NOMO-1 treated with dmso at 0.1 percent for 144 hours (cell line): ENCODE measurements at regions not wholly inside any gene's neighbourhood (a gene's known extent, or its start where the extent isn't known, plus 50 kb on each side); places are given as distances from the start of the nearest gene placed in this dataset.

Source experiments
- DNase-seq: peaks from one replicate; lab custom pipeline; 2025; ENCODE audit not compliant: unreplicated experiment; lab: John Stamatoyannopoulos, UW

DNA sequence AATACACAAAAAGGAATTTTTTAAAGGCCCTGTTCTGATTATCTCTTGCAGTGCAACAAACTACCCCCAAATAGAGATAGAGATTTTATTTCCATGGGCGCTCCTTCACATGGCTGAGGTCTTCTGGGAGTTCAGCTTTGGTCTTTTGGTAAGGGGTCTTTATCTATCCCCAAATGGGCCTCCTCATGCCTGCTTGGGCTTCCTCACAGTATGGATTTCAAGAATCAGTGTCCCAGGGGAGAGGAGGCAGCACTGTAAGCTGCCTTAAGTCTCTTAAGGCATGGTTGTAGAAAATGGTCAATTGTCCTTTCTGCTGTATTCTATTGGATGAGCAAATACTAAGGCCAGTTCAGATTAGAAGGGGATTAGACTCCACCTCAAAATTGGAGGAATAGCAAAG is 966.2 kb downstream of the TYW1 start:
- no peak for DNase-seq

DNA sequence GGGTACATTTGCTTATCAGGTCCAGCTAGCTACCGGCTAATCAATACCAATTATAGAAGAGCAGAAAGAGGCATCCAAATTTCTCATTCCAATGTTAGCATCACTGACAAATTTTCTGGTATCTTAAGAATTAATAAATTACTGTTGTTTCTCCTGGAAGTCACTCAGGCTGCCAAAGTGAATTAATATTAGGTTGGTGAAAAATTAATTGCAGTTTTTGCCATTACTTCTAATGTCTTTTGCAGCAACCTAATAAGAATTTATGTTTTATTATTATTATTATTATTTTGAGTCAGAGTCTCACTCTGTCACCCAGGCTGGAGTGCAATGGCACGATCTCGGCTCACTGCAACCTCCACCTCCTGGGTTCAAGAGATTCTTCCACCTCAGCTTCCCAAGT is 979.9 kb downstream of the TYW1 start:
- no peak for DNase-seq

DNA sequence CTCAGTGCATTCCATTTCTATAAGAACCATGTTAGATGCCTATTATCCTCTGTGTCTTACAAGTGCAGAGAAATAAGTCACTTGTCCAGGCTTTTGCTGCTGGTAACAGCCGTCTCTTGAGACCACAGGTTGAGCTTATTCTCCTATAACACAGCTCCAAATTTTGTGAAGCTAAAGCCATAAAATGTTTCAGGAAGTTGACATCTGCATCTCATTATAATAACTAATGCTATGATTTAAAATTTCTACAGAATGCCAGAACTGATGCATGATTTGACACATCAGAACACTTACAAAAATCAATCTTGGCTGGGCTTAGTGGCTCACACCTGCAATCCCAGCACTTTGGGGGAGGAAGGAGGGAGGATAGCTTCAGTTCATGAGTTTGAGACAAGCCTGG is 986.9 kb downstream of the TYW1 start:
- no peak for DNase-seq

DNA sequence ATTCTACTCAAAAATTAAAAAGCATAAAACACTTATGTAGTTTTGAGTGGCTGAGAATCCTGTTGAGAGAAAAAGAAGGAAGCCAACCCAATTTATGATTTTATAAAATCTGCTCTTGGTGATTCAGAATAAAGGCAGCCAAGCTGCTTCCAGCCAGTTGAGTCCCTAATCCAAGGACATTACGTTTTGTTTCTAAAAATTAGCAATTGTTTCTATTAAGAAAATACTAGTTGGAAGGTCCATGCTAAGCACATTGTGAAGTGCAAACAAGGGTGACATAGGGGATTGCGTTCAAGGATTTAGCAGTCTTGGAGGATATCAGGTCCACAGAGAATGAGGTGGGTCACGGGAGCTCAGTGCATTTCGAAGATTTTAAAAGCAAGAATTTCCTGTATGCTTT is 987.7 kb downstream of the TYW1 start:
- DNase-seq = no peak

DNA sequence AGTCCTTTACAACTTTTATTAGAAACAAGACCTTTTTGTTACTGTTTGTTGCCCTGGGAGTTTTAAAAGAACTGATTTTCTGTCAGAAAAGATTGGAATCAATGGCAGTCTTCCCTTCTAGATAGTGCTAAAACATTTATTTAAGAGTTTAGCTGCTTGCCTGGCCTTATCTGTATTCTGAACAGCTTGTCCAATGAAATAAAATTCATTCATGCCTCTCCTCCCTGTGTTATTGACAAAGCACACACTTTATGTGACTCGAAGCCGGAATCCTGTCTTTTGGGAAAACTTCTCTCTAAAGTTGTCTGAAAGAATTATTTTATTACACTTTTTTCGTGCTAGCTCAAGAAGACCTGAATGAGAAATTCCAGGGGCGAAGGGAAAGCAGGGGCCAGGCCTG is 992.5 kb downstream of the TYW1 start:
- no peak for DNase-seq

DNA sequence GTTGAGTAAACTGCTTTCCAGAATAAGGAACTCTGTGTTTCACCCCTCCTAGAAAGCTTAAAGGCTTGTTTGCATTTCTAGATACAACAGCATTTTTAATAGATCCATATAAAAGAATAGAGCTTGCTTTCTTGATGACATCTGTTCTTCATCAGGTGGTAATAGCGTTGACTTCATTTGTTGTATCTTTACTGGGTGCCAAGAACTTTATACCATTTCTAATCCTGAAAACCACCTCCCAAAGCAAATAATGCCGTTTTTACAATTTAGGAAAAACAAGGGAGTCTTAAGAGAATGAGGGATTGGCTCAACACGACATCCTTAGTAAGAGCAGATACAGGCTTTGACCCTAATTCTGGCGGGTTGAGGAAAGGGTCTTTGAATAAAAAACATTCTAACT is 993.4 kb downstream of the TYW1 start:
- DNase-seq = no peak

DNA sequence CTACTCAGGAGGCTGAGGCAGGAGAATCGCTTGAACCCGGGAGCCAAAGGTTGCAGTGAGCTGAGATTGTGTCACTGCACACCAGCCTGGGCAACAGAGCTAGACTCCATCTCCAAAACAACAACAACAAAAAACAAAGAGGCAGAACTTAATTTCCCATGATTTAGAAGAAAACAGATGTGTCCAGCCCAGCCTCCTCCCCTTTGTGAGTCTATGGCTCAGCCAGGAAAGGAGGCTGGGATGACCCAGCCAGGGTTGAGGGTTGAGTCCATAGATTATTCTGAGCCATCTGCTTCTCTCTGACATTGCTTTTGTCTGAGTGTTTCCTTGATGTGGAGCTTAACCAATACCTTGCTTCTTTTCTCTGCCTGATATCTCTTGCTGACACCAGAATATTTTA is 994.1 kb downstream of the TYW1 start:
- DNase-seq = no peak

DNA sequence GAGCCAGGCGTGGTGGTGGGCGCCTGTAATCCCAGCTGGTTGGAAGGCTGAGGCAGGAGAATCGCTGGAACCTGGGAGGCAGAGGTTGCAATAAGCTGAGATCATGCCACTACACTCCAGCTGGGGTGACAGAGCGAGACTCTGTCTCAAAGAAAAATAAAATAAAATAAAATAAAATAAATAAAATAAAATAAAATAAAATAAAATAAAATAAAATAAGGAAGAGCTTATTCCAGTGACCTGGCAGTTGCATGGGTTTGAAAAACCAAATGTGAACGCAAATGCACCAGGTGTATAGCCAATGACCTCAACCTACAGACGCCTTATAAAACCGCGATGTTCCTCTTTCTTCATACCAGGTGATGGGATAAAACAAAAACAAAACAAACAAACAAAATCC is 995.7 kb downstream of the TYW1 start:
- DNase-seq = no peak

DNA sequence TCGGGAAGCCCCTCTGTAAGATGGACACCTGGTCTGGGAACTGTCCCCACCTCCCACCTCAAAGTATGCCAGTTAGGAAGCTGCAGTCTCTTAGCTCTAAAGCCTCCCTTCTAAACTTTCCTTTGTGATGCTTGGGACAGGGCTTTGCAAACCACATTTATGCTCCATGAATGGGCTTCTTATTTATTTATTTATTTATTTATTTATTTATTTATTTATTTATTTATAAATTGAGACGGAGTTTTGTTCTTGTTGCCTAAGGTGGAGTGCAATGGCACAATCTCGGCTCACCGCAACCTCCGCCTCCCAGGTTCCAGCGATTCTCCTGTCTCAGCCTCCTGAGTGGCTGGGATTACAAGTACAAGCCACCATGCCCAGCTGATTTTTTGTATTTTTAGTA is 1009.4 kb downstream of the TYW1 start:
- no peak for DNase-seq

DNA sequence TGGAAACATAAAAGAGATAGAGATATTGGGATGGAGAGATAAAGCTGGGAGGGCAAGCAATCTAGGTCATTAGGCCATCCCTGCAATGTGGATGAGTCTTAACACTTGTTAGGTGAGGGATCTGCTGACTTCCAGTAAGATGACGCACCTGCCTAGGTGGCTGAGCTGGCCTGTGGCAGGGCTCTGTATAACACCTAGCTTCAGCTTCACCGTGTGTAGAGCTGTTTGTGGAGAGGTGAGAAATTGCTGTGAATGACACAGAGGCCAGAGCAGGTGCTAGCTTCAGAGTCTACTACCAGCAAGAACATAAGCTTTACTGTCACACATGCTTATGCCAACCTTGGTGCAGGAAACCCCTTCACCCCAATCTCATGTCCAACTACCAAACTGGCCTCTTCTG is 1010.0 kb downstream of the TYW1 start:
- no peak for DNase-seq

DNA sequence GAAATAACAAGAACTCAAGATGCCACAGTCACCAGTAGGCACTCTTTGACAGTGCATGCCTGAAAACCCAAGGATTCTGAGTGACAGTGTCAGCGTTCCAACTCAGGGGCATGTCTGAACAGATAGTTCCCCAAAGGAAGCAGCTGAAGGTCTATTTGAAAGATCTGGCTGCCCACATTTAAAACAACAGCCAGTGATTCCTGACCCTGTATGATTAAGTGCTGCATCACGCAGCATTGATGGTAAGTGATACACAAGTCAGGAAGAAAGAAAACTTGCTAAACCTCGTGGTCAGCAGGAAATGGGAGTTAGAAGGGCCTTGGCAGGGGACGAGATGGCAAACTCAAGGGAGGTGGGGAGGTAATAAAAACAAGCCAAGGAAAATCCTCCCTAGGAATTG is 1013.1 kb downstream of the TYW1 start:
- no peak for DNase-seq

DNA sequence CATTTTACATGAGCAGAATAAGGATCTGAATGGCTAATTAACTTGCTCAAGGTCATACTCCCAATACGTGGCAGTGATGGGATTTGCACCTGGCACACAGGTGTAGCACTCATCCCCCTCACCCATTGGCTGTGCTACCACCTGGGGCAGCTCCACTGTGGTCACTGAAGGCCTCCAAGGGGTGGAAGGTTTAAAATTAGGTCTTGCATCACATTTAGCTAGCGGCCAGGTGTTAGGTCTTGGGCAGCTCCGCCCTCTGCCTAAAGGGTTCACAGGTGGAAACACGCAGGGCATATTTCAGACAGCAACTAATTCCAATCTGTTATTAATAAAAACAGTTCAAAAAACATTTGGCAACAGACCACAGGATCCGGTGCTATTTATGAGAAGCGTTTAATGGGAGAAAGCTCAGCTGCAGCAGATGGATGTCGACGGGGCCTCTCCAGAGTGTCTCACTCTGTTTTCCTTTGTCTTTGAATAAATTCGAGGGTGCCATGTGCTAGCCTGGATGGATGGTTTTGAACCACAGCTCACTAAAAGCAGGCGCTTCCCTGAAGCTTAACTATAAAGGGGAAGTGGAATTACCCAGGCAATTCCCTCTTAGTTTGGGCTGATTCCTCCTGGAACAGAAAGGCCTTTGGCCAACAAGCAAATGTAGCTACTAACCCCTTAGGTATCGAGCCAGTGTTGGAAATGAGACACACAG is 1017.6 kb downstream of the TYW1 start:
- no peak for DNase-seq

DNA sequence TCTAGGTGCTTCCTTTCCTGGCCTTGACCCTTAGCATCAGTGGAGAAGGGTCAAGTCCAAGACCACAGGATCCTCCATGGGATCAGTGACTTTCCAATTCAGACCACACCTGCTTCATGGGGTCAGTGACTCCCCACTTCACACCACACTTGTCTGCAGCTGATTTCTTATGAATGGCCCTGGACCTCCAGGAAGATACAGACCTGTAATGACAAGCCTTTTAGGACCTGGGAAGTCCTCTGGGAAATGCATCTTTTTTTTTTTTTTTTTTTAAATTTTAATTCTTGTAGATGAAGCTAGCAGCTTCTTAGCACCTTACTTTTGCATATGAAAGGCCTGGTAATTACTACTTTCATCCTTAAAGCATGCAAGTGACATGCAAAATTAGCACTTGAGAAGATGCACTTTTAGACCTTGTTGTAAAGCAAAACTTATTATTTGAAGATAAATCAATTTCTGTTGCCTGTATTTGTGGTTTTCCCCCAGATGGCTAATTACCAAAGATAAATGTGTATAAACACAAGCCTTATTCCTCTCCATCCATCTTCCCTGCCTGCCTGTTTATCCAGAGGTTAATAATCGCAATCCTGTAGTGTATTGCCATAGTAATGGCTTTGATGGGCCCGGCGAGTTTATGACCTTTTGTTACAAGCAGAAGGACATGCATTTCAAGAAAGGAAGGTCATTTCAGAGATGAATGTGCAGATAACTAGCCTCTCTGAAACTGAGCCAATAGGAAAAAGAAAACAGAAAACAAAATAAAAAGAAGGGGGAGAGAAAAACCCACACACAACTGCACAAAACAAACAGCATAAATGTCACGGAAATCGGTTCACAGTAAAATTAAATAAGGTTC is 1018.7 kb downstream of the TYW1 start:
- no peak for DNase-seq

DNA sequence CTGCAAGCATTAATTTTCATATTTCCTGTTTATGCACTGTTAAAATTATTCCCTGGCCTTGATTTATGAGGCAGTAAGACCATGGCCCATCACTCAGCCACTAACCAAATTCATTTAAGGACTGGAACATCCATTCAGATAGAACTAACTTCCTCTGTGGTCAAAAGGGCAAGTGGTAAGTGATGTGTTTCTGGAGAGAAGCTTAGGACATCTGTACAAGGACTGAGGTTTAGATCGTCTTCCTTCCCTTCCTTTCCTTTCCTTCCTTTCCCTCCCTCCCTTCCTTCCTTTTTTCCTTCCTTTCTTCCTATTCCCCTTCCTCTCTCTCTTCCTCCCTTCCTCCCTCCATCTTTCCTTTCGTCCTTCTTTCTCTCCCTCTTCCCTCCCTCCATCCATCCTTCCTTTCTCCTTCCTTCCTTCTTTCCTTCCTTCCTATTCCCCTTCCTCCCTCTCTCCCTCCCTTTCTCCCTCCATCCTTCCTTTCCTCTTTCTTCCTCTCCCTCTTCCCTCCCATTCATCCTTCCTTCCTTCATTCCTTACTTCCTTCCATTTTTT is 1019.4 kb downstream of the TYW1 start:
- DNase-seq = no peak

DNA sequence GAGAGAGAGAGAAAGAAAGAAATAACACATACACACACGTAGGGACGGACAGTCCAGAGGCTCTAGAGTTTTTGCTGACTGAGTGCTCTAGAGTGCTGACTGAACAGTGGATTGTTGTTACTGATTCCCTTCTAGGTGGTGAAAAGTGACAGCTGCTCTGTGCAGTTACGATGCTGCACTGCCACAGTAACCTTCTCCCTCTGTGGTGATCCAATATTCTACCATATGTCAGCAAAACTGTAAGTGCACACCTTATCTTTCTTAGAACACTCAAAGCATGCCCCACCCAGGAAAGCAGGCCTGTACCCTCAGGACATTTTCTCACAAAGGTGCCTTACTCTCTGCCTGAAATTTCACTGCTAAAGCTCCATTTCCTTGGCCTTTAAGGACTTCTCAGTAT is 1023.5 kb downstream of the TYW1 start:
- no peak for DNase-seq

DNA sequence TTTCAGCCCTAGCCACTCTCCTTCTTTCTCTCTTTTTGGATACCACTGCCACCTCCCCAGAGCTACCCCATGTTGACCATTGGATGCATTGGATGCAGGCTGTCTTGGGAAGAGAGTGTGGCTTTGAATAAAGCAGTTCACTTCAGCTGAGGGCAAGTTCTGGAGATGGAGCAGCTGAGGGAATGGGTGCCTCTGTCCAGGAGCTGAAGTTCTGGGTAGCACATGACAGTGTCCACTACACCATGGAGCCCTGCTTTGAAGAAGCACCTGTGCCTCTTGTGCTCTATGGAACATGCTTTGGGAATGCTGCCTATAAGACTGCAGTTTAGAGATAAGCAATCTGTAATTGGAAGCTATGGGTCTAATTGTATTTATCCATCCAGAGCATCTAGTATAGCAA is 1028.7 kb downstream of the TYW1 start:
- DNase-seq = no peak

DNA sequence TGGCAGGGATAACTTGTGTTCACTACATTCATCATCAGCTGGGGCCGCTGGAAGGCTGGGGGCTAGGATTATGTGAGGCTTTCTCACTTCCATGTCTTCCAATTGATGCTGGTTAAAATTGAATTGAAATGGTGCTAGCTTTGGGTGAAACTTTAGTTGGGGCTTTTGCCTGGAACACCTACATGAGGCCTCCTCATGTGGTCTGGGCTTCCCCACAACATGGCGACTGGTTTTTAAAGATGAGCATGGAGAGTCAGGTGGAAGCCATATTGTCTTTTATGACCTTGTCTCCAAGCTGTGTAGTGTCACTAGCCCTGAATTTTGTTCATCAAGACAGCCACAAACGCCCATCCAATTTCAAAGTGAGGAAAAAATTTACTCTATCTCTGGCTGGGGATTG is 1033.9 kb downstream of the TYW1 start:
- DNase-seq = no peak

DNA sequence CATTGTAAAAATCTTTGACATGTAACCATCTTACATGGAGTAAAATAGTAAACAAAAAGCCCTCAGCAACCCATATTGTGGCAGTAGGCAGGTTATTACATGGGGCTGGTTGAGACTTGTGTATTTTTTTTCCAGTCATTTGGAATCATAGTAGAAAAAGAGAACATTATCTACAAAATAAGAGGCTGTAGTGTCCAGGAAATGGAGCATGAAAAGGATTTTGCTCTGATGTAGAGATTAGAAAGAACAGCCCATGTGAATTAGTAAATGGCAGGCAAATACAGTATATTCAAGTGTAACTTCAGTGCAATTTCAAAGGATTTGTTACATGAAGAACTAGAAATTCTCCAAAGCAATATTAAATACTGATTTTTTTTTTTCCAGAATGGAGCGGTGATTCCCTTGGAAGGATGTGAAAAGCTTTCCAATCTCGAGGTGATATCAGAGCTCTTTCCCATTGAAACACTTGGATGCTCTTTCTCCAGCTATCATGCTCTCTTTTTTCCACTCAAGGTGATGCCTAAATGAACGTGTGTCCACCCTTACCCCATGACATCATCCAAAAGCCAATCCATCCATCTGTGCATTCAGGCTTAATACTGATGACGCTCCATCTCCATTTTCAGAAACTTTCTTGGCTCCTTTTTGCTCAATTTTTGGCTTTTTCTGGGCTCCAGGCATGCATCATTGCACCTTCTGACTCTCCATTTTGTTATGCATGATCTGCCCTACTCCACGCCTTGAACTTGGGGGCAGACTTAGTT is 1034.7 kb downstream of the TYW1 start:
- no peak for DNase-seq

DNA sequence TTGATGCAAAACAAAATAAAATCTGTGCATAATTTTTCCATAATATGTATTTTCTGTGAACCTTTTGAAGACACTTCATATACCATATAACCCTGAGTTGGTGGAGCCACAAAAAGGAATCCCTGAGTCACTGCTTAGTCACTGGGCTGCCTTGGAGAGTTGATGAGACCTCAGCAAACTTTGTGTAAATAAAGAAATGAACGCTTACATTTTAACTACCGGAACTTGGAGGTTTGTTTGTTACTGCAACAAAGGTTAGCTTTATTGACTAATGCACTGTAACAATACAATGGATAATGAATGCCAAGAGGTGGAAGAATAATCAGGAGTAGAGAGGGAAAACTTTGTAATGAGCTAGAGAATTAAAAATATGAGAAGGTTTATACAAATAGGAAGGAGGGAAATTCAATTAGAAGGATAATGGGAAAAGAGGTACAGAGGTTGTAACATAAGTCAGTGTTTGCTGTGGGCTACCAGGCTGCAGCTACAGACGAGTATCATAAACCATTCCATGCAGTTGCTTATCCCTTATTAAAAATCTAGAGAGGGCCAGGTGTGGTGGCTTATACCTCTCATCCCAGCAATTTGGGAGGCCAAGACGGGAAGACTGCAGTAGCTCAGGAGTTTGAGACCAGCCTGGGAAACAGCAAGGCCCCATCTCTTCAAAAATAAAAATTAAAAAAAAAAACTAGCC is 1042.1 kb downstream of the TYW1 start:
- DNase-seq = no peak

DNA sequence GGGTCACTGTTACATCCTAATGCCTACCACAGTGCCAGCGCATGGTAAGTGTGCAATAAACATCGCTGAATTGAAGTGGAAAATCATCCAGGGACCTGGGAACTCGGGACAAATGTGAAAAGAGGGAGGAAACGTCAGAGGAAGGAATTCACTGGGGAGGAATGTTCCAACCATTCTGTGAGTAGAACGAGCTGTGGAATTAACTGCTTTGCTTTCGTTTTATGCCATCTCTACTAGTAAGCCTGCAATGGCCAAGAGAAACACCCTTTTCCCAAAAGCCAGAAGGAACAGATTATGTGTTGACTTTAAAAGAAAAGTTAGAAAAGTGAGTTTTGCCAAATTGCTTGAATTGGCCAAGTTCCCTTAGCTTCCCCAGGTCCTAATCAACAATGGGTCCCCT is 1044.9 kb downstream of the TYW1 start:
- no peak for DNase-seq

DNA sequence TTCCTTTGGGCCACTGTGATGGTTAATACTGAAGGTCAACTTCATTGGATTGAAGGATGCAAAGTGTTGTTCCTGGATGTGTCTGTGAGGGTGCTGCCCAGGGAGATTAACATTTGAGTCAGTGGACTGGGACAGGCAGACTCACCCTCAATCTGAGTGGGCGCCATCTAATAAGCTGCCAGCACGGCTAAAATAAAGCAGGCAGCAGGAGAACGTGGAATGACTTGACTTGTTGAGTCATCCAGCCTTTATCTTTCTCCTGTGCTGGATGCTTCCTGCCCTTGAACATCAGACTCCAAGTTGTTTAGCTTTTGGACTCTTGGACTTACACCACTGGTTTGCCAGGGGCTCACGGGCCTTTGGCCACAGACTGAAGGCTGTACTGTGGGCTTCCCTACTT is 1046.9 kb downstream of the TYW1 start:
- DNase-seq = no peak
